Hepatocyte (in vitro differentiated cells): ENCODE measurements at regions not wholly inside any gene's neighbourhood (a gene's known extent, or its start where the extent isn't known, plus 50 kb on each side); places are given as distances from the start of the nearest gene placed in this dataset.

Source experiments
- DNase-seq: peaks from one replicate; pipeline ENCODE4 v3.0.0-alpha.2; 2016; ENCODE audit warnings: low spot score
- H2AFZ ChIP-seq: fragments of 200-600 bp; sonication (generic); 2 replicates; pipeline ENCODE4 v1.6.0; 2016; ENCODE audit warnings: antibody characterized with exemption, mild to moderate bottlenecking
- H3K27ac ChIP-seq: fragments of 200-600 bp; sonication (generic); 2 replicates; pipeline ENCODE4 v1.5.1; 2016; ENCODE audit warnings: mild to moderate bottlenecking
- H3K27me3 ChIP-seq: fragments of 200-600 bp; sonication (generic); 2 replicates; pipeline ENCODE4 v1.6.1; 2016
- H3K36me3 ChIP-seq: fragments of 200-600 bp; sonication (generic); replicated peaks from 2 replicates; pipeline ENCODE4 v1.5.1; 2016; ENCODE audit warnings: low read depth; ENCODE audit not compliant: insufficient read depth
- H3K4me1 ChIP-seq: fragments of 200-600 bp; sonication (generic); 2 replicates; pipeline ENCODE4 v1.5.1; 2016; ENCODE audit warnings: mild to moderate bottlenecking, moderate library complexity; ENCODE audit not compliant: insufficient read depth
- H3K4me2 ChIP-seq: fragments of 200-600 bp; sonication (generic); 2 replicates; pipeline ENCODE4 v1.6.0; 2016
- H3K4me3 ChIP-seq: fragments of 200-600 bp; sonication (generic); 2 replicates; pipeline ENCODE4 v1.5.1; 2016; ENCODE audit warnings: mild to moderate bottlenecking
- H3K79me2 ChIP-seq: fragments of 200-600 bp; sonication (generic); 2 replicates; pipeline ENCODE4 v1.6.0; 2017; ENCODE audit warnings: mild to moderate bottlenecking
- H3K9me2 ChIP-seq: fragments of 200-600 bp; sonication (generic); replicated peaks from 2 replicates; pipeline ENCODE4 v1.6.0; 2017; ENCODE audit warnings: mild to moderate bottlenecking; ENCODE audit not compliant: insufficient read depth
- H3K9me3 ChIP-seq: fragments of 200-600 bp; sonication (generic); 2 replicates; pipeline ENCODE4 v1.5.1; 2016; ENCODE audit warnings: low read depth, mild to moderate bottlenecking
- H4K20me1 ChIP-seq: fragments of 200-600 bp; sonication (generic); 2 replicates; pipeline ENCODE4 v1.6.0; 2016; ENCODE audit warnings: mild to moderate bottlenecking; ENCODE audit not compliant: insufficient read depth, poor library complexity, severe bottlenecking
- EZH2 ChIP-seq: fragments of 200-600 bp; sonication (generic); IDR thresholded peaks from 2 replicates; pipeline ENCODE4 v1.6.1; 2016; ENCODE audit warnings: antibody characterized with exemption, mild to moderate bottlenecking, borderline replicate concordance
- EZH2phosphoT487 ChIP-seq: fragments of 200-600 bp; sonication (generic); IDR thresholded peaks from one replicate; pipeline ENCODE4 v1.6.1; 2018; ENCODE audit warnings: antibody characterized with exemption, mild to moderate bottlenecking, low read depth, moderate library complexity; ENCODE audit not compliant: unreplicated experiment, severe bottlenecking
- WGBS: methylation state at CpG from one replicate; pipeline ENCODE4 v1.1.6; 2016; ENCODE audit warnings: low lambda C conversion rate; ENCODE audit errors: missing lambda C conversion rate; 5-methylcytosine and 5-hydroxymethylcytosine counted together
- TF ChIP-seq, protein P1 (sequence below): fragments of 200-600 bp; sonication (generic); IDR thresholded peaks from 2 replicates; pipeline ENCODE4 v1.5.1; 2016; ENCODE audit warnings: antibody characterized with exemption, mild to moderate bottlenecking; ENCODE audit not compliant: poor library complexity

DNA sequence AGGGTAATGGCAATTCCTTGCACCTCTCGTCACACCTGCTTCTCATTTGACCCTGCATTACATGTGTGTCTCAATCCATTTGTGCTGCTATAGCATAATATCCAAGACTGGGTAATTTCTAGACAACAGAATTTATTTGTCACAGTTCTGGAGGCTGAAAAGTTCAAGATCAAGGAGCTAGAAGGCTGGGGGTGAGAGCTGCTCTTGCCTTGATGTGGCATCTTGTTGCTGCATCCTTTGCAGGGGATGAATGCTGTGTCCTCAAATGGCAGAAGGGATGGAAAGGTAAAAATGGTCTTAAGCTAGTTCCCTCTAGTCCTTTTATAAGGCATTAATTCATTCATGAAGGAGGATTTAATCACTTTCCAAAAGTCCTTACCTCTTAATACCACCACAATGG, 323.7 kb upstream of the RPS23 start:
- Histone ChIP-seq H3K4me3 (no peak overlapping the region), H4K20me1 (no peaks in the 10 kb centered on the region), H3K36me3 (no peaks in the 10 kb centered on the region), H3K27me3 (no peaks in the 10 kb centered on the region), H3K79me2 (no peaks in the 10 kb centered on the region), H2AFZ (no peak overlapping the region), H3K9me2 (no peaks in the 10 kb centered on the region), H3K4me1 (peaks cover 23% of the 10 kb centered on the region), H3K4me2 (no peak overlapping the region), H3K9me3 (no peaks in the 10 kb centered on the region), H3K27ac (peak overlapping the region; percentile 82)
- WGBS = 89% methylated on average over 1 of the region's 1 CpG
- TF ChIP-seq EZH2 (no peak), EZH2phosphoT487 (no peak)
- TF ChIP-seq, protein P1, sequence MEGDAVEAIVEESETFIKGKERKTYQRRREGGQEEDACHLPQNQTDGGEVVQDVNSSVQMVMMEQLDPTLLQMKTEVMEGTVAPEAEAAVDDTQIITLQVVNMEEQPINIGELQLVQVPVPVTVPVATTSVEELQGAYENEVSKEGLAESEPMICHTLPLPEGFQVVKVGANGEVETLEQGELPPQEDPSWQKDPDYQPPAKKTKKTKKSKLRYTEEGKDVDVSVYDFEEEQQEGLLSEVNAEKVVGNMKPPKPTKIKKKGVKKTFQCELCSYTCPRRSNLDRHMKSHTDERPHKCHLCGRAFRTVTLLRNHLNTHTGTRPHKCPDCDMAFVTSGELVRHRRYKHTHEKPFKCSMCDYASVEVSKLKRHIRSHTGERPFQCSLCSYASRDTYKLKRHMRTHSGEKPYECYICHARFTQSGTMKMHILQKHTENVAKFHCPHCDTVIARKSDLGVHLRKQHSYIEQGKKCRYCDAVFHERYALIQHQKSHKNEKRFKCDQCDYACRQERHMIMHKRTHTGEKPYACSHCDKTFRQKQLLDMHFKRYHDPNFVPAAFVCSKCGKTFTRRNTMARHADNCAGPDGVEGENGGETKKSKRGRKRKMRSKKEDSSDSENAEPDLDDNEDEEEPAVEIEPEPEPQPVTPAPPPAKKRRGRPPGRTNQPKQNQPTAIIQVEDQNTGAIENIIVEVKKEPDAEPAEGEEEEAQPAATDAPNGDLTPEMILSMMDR = no peak
- no peak for DNase-seq

DNA sequence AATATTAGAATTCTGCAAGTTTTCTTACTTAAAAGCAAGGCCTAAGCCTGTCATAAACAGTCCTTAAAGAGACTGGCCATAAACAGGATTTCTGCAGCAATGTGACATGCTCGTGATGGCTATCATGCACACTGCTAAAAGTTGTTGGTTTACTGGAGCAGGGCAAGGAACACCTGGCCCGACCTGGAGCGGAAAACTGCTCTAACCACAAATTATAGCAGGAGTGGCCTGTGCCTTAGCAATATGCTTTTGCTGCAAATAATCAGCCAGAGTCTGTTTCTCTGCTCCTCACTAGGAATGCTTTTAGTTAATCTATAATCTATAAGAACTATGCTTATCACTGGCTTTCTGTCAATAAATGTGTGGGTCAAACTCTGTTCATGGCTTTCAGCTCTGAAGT, 322.9 kb upstream of the RPS23 start:
- Histone ChIP-seq H3K9me3 (no peaks in the 10 kb centered on the region), H2AFZ (no peak overlapping the region), H3K4me1 (peaks cover 23% of the 10 kb centered on the region), H3K4me3 (no peak overlapping the region), H3K4me2 (peak overlapping the region; percentile 37), H3K79me2 (no peaks in the 10 kb centered on the region), H3K27ac (peak overlapping the region; percentile 82), H3K36me3 (no peaks in the 10 kb centered on the region), H4K20me1 (no peaks in the 10 kb centered on the region), H3K9me2 (no peaks in the 10 kb centered on the region), H3K27me3 (no peaks in the 10 kb centered on the region)
- TF ChIP-seq EZH2phosphoT487 (no peak), EZH2 (no peak)
- TF ChIP-seq, protein P1 = no peak
- 21% methylated on average over 3 of the region's 3 CpGs for WGBS
- DNase-seq = peak; percentile 49

DNA sequence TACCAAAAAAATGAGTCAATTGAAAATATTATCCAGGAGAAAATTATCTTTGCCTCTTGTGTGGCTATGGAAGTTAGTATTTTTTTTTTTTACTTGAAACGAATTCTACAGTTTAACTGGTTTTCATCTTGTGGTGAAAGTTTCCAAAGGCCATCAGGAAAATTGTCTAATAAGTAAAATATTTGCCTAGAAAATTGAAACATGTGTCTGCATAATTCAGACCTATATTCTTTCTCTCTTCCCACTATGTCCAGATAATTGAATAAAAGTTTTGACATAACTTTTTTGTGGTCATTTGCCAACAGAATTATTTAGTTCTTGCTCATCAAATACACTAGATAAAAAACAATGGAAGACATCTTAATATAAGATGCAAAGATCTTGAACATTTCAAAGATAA, 321.5 kb upstream of the RPS23 start:
- Histone ChIP-seq H3K36me3 (no peaks in the 10 kb centered on the region), H3K79me2 (no peaks in the 10 kb centered on the region), H3K4me2 (no peak overlapping the region), H3K27ac (peak overlapping the region; percentile 82), H4K20me1 (no peaks in the 10 kb centered on the region), H3K4me1 (peaks cover 29% of the 10 kb centered on the region), H3K4me3 (no peak overlapping the region), H3K9me3 (no peaks in the 10 kb centered on the region), H3K9me2 (no peaks in the 10 kb centered on the region), H3K27me3 (no peaks in the 10 kb centered on the region), H2AFZ (no peak overlapping the region)
- TF ChIP-seq EZH2phosphoT487 = no peak
- TF ChIP-seq EZH2 = no peak
- DNase-seq = no peak
- WGBS = 78% methylated on average over 1 of the region's 1 CpG

DNA sequence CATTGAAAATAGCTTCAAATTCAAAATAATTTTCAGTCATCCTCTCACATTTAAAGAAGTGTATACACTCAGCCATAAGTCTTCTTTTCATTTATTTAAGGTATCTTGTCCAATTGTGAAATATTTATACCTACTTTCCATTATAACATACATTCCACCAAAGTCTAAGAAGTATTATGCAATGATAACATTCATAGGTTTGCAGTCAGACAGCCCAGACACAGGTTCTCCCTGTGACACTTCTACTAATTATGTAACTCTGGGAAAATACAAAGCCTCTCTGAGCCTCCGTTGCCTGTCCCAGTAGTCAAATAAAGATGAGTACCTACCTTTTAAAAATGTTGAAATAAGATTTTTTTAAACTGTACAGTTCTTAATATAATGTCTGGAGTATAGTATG, 320.9 kb upstream of the RPS23 start:
- Histone ChIP-seq H3K79me2 (no peaks in the 10 kb centered on the region), H3K4me1 (peaks cover 33% of the 10 kb centered on the region), H3K4me2 (no peak overlapping the region), H3K9me2 (no peaks in the 10 kb centered on the region), H3K27ac (peak overlapping the region; percentile 82), H3K36me3 (no peaks in the 10 kb centered on the region), H3K27me3 (no peaks in the 10 kb centered on the region), H4K20me1 (no peaks in the 10 kb centered on the region), H3K4me3 (no peak overlapping the region), H2AFZ (no peak overlapping the region), H3K9me3 (no peaks in the 10 kb centered on the region)
- 65% methylated on average over 1 of the region's 1 CpG for WGBS
- no peak for TF ChIP-seq EZH2phosphoT487
- TF ChIP-seq, protein P1 = no peak
- no peak for TF ChIP-seq EZH2
- DNase-seq = no peak
